HK-2 (cell line): ENCODE measurements at regions not wholly inside any gene's neighbourhood (a gene's known extent, or its start where the extent isn't known, plus 50 kb on each side); places are given as distances from the start of the nearest gene placed in this dataset.

Experiments used
- DNase-seq: peaks from one replicate; pipeline ENCODE4 v3.0.0-alpha.2; 2018; ENCODE audit not compliant: unreplicated experiment

DNA sequence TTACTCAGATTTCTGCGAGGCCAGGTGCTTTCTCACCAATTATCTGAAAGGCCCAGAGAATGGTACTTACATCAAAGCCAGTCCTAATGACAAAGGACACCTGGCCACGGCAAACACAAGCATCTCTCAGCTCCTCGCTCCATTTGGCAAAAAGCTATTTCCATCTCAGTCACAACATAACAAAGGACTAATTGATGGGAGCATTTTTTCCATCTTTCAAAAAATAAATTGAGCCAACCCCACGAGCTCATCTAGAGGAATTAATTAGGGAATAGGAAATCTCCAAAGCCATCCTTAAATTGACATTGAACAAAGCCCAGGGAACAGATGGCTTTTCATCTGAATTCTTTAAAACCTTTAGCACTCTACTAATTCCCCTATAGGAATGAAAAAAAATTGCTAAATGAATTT, 236.7 kb downstream of the HAO1 start:
- DNase-seq = no peak

DNA sequence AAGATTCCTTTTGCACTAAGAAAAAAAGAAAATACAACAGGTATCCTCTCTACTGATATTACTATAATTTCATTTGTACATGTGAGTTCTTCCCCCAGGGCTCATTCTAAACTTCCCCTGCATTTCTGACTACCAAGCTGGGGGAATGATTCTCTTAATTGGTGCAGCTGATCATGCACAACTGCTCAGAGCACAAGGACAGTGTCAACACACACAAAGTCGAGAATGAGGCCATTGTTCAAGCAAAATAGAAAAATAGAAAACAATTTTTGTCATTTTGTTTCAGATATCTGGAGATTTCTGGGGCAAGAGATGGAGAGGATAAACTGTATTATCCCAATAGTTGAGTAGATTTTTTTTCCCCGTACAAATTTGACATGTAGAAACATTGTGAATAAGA, 236.3 kb downstream of the HAO1 start:
- no peak for DNase-seq

DNA sequence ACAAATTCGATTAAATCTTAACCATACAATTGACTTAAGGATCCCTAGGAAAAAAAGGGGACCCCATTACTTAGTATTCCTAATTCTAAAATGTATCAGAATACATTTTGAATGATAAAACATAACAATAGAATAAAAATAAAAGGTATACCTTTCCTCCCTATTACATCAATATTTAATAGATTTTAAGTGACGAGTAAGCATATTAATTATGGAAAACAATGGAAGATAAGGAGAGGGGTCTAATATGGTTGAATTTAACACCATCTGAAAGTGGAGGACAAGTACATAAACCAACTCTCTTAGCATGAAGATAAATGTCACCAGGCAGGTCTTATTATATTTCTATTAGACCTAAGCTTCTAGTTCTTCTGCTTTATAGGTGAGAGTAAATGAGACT, 232.1 kb downstream of the HAO1 start:
- no peak for DNase-seq

DNA sequence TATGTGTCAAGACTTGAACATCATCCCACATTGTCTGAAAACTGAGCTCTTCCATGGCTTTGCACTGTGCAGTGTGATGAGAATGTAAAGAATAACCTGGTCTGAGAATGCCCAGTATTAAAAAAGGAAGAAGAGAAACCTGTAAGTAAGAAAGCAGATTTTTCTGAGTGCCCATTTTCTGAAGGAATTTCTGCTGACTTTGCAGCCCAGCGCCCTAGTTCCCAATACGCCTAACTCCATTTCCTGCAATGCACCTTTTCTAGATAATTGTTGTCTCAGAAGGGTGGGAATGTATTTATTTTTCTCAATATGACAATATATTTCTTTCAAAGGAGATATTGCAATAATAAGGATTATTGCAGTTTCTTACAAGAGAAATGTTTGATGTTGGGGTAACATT, 231.5 kb downstream of the HAO1 start:
- no peak for DNase-seq

DNA sequence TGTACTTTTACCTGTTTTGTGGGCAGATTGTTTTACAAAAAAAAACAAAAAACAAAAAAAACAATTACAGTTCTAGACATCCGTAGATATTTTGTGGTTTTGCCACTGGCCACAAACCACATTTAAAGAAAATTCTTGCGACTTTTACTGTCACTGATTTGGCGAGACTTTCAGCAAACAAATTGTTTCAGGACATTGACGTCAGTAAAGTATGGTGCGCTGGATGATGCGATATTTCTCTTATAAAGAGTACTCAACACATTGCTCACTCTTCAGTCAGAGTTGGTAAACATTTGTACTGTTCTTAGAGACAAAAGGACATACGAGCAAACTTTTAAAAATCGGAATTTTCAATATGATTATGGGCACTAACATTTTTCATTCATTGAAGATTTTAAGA, 229.8 kb downstream of the HAO1 start:
- no peak for DNase-seq

DNA sequence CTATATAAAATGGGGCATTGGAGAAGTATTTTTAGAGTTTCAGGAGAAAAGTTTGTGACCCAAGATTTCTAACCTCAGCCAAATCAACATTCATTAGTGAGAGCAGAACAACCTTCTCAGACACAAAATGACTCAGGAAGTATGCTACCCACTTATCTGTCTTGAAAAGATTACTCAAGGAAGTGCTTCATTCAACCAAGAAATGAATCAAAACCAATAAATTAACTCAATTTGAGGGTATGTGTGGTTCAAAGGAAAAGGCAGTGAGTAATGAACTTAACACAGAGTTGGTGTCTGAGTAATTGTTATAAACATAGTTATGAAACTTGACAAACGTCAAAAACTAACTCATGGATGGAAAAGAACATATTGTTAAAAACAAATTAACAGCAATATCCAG, 227.6 kb downstream of the HAO1 start:
- DNase-seq = no peak

DNA sequence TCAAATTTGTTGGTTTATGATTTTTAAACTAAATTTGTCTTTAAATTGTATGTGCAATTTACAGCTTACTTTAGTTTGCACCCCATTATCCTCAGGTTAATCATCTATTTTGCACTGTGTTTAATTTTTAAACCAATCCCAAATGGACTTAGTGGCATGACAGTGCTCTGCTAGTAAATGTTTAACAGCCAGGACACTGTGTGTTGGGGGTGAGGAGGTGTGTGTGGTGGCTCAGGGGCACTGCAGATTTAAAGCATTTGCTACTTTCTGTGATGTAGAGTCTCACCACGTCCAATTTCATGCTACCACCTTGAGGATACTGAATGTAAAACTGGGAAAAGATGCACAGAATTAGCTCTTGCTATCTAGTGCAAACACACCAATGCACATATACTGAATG, 225.7 kb downstream of the HAO1 start:
- peak; percentile 57 for DNase-seq

DNA sequence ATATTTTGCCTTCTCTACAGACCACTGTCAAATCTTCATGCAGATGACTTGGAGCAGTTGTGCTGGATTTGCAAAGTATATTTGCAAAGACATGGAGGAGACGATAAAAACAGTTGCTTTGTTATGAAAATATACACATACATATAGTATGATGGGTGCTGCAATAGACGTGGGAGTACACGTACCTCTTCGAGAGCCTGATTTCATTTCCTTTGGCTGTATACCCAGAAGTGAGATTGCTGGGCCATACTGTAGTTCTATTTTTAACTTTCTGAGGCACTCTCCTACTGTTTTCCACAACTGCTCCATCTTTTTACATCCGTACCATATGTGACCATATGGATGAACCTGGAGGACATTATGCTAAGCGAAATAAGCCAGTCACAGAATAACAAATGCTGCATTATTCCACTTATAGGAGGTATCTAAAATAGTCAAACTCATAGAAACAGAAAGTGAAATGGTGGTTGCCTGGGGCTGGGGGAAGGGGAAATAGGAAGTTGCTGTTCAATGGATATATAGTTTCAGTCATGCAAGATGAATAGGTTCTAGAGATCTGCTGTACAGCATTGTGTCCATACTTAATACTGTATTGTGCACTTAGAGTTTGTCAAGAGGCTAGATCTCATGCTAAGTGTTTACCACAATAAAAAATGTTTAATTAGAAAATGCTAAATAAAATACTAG, 223.8 kb downstream of the HAO1 start:
- no peak for DNase-seq

DNA sequence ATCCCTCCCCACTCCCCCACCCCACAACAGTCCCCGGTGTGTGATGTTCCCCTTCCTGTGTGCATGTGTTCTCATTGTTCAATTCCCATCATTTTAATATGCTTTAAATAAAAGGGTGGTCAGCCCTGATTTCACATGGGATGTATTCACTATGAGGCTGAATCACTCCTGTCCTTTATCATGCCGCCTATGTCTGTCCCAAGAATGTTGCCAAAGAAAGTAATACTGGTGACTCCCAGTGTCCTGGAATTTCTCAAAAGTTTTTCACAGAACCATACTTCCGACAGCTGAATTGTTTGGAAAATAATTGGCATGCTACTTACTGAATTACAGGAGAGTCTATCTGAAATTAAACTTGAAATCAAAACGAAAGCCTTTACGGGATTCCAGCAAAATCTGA, 217.7 kb downstream of the HAO1 start:
- no peak for DNase-seq

DNA sequence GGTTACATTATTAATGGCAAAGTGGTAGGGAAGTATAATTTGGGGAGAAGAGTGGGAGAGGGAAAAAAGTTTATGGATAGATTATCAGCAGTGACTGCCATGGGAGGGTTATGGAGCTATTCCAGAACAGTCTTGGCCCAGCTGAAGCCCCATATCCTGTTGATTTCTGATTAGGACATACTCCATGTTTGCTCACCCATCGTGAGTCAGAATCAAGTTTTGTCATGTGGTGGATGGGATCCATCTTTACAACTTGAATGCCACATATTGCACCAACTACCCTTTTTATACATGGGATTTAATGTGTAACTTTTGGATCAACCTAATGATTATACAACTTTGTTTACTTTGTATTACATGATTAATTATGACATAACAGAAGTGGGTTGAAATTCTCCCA, 217.0 kb downstream of the HAO1 start:
- no peak for DNase-seq

DNA sequence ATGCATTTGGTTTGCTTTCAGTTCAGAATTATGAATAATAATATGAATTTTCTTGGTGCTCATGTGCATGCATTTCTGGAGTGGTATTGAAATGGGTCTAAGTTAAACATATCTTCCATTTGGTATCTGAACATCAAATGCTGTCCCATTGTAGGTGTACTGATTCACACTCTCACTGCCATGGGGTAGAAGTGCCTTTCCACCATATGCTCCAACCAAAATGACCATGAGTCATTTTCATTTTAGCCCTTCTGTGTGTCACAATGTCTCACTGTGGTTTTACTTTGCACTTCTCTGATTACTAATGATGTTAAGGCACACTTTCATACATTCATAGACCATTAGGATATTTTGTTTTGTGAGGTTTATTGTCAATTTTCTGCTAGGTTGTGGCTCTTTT, 211.9 kb downstream of the HAO1 start:
- no peak for DNase-seq

DNA sequence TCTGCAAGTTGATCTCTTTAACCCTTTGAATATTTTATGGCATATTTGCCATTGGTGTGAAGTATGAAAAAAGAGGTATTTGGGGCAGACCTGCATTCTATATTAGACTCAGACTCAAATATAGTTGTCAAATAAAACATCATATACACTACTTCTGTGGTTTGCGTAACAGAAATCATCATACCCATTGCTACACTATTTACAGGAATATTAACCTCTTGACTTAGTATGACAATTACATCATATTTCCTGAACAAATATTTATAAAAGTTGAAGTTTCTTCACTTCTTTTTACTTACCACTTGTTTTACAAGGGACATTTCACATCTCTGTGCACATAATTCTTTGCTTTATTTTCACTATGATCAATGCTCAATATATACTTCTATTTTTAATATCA, 206.0 kb downstream of the HAO1 start:
- DNase-seq = no peak

DNA sequence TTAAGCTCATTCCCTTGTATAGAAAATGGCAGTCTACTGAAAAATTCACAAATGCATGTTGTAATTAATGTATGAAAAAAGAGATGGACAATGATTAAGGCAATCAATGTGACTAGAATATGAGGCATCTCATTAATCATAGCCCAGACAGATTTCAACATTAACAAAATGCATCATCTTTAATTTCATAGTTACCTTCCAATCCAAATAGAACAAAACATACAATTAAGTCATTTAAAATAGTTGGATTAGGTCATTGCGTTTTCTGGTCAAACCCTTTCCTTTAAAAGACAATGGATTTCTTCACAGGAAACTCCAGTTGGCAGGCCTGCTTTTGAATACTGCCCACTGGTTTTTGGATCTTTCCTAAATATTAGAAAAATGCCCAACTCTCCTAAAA, 203.9 kb downstream of the HAO1 start:
- no peak for DNase-seq

DNA sequence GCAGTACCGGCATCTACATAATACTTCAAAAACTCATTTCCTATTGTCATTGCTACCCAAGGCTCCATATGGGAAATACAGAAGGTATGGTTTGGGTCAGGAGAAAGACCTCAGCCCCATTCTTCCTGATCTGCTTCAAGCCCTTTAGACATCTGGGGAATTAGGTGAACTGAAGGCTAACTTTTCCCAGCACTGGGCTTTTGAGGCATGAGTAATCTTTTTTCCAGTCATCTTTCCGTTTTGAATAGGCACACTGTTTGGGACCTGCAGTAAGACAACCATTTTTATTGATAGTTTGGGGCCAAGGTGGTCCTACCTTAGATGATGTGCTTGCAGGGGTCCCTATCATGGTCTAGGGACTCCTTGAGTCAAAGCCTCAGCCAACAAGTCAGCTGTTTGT, 198.4 kb downstream of the HAO1 start:
- DNase-seq = no peak

DNA sequence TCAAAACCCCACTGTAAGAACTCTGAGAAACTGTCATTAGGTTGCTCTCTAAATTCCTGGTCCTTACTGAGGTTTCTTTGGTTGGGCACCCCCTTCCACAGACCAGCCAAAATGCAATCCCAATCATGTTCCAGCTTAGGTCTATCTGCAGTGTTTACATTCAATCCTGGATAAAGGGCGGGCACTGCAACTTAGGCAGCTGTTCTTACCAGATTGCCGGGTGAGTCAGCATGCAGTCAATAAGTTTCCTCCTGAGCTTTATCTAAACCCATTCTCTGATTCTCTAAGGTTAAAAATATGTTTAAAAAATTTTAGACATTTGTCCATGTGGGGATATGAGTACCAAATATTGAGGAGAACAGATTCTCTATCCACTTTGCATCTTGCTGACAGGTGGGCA, 197.8 kb downstream of the HAO1 start:
- DNase-seq = no peak

DNA sequence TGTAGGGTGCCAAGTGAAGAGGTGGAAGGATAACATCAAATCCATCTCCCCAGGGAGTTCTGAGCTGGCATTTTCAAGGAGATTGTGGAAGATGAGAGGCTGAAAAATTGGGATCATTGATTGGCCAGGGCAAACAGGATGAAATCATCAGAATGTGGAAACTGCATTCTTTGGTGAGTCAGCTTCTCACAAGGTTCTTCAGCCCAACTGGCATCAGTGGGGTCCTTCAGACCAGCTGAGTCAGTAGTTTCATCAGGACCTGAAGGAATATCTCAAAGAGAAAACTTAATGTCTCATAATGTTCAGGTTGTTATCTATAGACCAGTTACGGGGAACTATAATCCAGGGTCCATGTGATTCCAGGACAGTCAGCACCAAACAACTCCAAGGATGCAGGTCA, 195.8 kb downstream of the HAO1 start:
- DNase-seq = peak; percentile 42

DNA sequence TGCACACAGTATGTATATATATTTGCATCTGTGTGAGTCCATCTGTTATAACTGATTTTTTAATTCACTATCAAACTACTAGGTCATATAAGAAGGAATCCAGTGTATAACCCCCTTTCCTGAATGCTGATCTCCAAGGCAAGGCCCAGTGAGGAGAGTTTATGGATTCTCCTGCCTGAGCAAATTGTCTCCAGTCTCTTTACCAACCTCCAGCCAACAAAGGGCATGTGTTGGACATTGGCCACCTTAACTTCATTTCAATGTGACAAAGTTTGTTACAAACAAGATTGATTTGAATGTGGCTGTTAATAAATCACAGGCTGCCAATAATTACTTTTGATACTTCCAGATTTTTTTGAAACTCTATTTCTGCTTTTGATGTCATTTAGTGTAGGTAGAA, 191.6 kb downstream of the HAO1 start:
- no peak for DNase-seq

DNA sequence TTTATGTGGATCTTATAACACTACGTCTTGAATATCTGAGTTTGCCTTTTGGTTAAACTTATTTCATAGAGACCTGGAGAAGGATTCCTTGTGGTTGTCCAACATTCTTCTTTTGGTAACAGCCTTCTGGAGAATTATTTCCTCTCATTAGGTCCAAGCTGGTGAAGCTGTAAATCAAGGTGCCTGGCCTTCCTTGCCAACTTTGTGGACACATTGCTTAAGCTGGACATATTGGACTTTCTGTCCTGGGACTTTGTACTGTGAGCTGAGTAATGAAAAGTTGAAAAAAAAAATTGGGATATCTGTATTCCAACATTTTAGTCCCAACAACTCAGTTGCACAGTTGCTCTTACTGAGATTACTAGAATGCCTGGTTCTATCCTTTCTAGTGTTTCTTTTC, 186.2 kb downstream of the HAO1 start:
- no peak for DNase-seq

DNA sequence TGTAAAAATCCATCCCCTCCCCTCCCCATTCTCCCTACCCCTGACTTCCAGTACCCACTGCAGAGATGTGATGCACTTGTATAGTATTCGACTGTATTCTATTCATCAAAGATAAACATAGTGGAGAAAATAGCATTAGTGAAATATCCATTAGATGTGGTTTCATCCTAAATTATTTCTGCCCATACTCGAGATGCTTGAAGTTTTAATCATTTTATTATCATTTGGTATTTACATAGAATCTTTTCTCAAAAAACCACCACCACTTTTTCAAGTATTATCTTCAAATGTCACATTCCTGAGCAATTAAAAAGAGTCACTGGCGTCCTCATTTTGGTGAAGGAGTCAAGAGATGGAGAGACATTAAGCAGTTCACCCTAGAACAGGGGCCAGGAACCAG, 181.9 kb downstream of the HAO1 start:
- DNase-seq = no peak

DNA sequence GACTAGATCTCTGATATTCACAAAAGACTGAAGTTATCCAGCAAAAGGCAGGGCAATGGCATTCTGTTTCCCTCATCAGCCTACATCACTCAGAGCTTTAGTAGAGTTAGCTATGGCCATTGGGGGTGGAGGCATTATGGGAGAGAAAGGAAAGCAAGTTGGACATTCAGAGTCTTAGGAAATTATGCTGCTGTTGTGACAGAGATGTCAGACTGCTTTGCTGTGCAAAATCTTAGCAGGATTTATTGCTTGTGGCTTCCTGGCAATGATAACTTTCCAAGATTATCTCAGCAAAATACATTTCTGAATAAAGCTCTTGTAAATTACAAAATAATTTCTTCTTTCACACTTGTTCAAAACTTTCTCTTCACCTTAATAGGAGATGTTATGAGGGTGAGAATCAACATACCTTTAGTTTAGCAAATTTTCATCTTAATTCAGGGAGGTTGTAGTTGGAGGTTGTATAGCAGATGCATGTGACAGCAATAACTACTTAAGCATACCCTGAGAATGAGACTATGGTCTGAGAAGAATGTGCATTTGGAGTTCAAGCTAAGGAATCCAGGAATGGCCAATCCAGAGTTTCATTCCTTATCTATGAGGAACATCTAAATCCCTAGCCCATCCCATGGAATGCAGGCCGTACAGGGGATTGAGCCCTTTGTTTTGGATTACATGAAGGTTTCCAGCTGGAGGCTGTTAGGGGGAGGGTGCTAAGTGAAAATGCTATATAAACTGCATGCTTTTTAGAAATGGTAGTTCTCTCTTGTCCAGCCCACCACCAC, 179.8 kb downstream of the HAO1 start:
- no peak for DNase-seq

DNA sequence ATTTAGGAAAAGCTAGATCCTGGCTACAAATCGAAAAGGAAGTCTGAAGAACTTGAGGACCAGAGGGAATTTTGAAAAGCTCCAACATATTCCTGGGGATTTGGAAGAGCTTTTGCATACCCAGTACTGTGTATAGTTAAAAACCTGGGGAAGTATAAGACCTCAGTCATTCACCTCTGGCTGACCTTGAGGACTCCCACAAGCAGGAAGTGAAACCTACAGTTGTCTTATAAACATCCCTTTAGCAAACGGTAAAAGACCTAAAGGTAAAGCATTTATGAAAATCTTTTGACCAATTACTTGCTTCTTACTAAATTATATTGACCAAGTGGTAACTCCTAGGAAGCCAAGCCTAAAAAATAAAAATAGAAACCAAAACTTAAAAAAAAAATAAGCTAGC, 175.0 kb downstream of the HAO1 start:
- no peak for DNase-seq

DNA sequence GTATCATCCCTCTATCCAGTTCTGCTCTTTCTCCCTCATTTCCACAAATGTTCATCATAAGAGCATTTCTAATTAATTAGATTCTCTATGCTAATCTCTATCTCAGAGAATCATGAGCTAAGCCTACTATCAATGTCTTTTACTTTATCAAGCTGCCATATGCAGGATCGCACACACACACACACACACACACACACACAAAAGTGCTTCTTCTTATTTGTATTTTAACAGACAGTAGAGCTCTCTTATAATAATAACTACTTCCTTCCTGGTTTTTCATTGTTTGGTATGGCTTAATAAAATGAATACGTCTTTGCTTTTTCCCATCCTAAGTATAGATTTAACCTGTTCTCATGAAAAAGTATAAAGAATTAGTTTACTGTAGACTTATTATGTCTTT, 170.2 kb downstream of the HAO1 start:
- no peak for DNase-seq

DNA sequence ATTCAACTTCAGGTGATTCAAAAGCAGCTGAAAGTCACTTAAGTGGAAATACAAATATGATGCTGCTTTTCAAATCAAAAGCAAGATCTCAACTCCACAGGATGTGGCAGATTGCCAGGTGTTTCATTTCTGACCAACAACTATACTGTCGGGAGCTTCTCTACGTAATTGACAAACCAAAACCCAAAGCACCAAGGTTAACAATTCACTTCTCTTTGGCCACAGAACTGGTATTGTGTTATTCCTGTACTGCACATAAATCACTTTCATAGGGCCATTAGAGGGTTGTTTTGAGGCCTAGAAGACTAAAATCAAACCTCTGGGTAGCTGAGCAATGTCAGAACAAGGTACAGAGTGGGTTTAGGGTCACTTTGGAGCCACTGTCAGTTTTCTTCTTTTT, 169.7 kb downstream of the HAO1 start:
- DNase-seq = peak; percentile 21

DNA sequence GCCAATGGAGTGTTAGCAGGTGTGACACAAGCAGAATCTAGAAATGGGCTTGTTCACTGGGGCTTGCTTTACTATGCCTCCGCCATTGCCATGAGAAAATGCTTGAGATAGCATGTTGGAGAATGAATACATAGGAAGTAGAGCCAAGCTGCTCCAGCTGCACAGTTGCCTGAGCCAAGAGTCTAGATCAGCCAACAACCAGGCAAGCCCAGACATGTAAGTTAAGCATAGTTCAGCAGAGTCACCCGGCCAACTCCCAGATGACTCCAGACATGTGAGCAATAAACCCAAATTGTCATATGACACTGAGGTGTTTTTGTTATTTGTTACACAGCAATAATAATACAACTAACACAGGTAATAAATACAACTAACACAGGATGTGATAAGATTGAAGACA, 167.9 kb downstream of the HAO1 start:
- no peak for DNase-seq
